HG03159 (cell line): ENCODE measurements at regions not wholly inside any gene's neighbourhood (a gene's known extent, or its start where the extent isn't known, plus 50 kb on each side); places are given as distances from the start of the nearest gene placed in this dataset.
"Not testable (repeated sequence)": the region's sequence is repeated elsewhere in the genome, so short reads cannot be mapped to it uniquely, and the experiment has no call there.

Source experiments
- ATAC-seq: cut with Tn5 transposase; IDR thresholded peaks from one replicate; pipeline ENCODE4 v1.9.1; 2021; ENCODE audit warnings: mild to moderate bottlenecking, moderate library complexity; ENCODE audit not compliant: unreplicated experiment

- ATAC-seq, result no peak
Measured at GRCh38 chr2:34892256-34892655, 1293.2 kb upstream of the FAM98A start.

GRCh38 chr2:34875091-34875745, 1276.1 kb upstream of the FAM98A start:
- ATAC-seq, result no peak

DNA sequence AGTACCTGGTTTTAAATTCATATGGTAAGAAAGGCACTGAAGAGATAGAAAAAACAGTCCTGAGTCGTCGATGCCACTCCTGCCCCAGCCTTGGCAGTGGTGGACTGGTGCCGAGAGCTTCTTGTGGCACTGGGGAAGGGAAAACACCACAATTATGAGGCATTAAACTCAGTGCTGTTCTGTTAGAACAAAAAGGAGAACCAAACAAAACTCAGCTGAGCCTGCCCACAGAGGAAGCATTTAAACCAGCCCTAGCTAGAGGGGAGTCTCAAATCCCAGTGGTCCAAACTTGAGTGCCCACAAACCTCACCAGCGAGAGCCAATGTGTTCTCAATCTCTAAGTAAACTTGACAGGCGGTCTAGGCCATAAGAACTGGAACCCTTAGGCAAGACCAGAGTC, 1254.5 kb upstream of the FAM98A start:
- ATAC-seq, result no peak

DNA sequence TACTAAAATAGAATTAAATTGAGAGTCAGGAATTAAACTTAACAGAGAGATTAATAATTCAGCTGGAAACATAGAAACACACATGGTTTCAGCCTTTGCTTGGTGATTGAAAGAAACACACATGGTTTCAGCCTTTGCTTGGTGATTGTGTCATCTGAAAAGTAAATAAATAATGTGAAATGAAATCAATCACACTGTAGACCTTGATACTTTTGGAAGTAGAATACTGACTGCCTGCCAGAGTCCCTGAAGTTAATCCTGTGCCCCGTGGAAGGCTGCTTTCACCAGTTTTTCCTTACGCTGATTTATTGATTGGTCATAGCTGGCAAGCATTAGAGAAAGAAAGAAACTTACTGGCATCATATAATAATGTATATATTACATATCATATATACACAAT, 1252.7 kb upstream of the FAM98A start:
- no peak for ATAC-seq

DNA sequence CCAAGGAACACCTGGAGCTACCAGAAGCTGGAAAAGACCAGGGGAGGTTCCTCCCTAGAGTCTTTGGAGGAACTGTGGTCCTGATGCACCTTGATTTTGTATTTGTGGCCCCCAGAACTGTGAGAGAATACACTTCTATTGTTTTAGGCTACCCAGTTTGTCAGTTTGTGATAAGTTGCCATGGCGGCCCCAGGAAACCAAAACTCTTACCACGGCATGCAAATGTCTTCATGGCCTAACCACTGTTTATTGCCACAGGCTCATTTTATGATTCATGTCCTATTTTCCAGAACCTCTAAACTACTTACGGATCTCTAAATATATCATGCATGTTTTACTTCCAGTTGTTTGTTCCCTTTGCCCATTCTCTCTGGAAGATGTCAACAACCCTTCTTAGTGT, 1250.7 kb upstream of the FAM98A start:
- no peak for ATAC-seq

DNA sequence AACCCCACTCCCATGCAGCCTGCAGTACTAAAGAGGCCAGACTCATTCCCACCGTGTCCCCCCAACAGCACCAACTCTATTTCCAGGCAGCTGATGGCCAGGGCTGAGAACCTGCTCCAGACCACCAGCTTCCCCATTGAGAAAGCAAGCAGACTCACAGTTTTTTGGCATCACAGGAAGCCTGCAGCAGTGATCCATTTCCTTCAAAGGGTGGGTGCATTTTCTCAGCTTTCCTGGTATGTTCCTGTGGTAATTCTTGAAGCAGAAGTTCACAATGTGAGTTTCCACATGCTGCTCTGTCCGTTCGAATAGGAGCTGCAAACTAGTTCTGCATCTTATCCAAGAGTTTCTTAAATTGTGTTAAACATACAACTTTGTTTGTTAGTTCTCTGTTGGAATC, 1249.6 kb upstream of the FAM98A start:
- no peak for ATAC-seq

DNA sequence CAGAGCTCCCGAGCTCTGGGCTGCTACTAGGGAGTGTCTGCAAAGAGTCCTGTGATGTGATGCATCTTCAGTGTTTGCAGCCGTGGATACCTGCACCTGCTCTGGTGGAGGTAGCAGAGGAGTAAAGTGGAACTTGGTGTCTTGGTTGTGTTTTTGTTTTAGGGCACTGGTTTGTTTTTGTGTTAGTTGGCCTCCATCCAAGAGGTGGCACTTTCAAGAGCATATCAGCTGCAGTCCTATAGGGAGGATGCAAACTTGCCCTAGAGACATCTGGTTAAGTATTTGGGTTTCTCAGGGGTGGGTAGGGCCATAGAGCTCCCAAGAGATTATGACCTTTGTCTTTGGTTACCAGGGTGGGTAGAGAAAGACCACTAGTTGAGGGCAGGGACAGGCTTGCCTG, 1249.0 kb upstream of the FAM98A start:
- no peak for ATAC-seq

- ATAC-seq, result no peak
Measured at GRCh38 chr2:34844629-34845028, 1245.5 kb upstream of the FAM98A start.

DNA sequence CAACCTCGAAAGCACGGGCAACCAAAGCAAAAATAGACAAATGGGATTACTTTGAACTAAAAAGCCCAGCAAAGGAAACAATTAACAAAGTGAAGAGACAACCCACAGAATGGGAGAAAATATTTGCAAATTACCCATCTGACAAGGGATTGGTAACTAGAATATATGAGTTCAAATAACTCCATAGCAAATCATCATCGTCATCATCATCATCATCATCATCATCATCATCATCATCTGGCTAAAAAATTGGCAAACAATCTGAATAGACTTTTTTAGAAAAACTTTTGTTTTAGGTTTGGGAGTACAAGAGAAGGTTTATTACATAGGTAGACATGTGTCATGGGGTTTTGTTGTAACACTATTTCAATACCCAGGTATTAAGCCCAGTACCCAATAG, 1239.3 kb upstream of the FAM98A start:
- no peak for ATAC-seq

- no peak for ATAC-seq
Measured at GRCh38 chr2:34836361-34836760, 1237.3 kb upstream of the FAM98A start.

- ATAC-seq, result no peak
Measured at GRCh38 chr2:34831096-34831495, 1232.0 kb upstream of the FAM98A start.

DNA sequence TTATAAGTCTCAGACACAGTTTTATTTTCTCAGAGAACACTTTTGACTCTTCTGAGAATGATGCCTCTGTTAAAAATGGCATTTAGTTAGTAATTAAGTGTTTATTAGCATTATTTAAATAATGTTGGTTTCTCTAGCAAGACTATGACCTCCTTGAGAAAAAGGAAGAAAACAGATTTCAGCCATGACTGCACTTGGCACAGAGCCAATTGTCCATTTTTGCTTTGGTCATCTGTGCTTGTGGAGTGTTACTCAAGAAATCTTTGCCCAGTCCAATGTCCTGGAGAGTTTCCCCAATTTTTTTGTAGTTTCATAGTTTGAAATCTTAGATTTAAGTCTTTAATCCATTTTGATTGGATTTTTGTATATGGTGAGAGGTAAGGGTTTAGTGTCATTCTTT, 1229.4 kb upstream of the FAM98A start:
- ATAC-seq, result no peak

DNA sequence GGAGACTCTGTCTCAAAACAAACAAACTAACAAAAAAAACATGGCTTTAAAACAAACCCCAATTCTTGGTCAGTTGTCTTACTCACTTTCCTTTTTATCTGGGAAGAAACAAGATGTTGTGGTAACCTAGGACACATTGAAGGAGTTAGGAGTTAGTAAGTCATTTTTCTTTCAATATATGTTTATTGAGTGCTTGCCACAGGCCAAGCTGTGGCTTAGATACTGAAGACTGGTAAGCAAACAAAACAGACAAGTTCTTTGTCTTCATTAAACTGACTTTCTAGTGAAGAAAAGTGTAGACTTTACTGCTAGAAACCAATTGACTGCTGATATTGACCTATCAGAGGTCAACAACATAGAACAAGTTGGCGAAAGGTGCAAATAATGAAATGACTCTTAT, 1228.3 kb upstream of the FAM98A start:
- ATAC-seq, result no peak

DNA sequence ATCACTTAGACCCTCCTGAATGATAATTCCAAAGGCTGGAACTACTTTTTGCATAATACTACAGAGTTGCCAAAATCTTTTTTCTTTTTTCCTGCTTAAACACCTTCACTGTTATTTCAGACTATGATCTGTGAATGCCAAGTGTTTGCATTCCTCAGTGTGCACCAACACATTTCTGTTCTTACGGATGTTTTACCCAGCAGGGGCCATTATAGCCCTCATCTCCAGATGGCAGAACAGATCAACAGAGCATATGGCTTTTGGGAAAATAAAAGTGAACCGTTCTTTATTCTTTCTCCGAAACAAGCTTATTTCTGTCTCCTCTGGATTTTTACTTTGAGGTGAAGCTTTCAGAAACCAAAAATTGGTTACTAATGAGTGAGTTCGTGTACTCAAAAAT, 1226.6 kb upstream of the FAM98A start:
- no peak for ATAC-seq

- ATAC-seq, result no peak
Measured at GRCh38 chr2:34822616-34823015, 1223.5 kb upstream of the FAM98A start.

DNA sequence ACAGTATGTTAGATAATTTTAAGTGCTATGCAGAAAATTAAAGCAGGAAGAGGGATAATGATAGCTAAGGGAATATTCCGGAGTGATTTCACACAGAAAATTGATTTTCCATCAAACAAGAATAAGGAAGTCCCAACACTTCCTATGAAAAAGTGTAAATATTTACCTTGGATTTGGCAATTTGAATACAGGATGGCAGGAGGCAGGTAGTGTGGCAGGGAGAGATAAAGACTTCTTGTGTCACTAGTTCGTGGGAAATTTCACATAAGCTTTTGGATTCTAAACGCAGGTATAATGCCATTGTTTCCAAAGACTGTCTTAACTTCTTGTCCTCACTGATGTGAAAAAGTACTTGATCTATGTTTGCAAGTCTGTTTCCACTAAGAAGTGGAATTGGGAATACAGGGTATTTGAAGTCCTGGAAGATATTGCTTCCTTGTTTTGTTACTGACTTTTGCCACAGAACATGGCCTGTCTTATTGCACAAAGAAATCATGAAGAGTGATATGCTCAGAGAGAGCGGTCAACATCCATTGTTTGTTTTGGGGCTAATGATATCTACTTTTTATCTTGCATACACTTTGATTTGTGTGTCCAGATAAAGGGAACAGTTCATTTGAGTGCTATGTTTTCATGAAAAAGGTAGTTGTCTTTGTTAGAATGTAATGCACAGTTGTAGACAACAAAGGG, 1216.1 kb upstream of the FAM98A start:
- ATAC-seq, result no peak

DNA sequence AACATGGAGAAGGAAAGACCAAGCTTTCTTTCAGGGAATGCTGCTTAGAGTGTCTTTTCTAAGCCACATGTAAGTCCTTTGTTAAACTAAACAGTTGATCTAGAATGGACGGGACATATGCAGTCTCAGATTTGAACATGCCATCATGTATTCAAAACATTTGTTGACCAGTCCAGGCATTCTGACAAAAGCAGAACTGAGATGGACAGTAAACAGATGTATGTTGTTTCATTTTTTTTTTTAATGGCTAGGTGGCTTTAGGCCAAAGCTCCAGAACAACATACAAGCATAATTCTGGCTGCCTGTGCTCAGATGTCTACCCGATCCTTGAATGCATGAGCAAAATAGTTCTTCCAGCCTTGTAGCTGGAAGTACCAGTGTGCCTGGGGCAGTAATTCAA, 1211.4 kb upstream of the FAM98A start:
- no peak for ATAC-seq

- no peak for ATAC-seq
Measured at GRCh38 chr2:34808426-34808825, 1209.3 kb upstream of the FAM98A start.

- ATAC-seq, result no peak
Measured at GRCh38 chr2:34806891-34807290, 1207.8 kb upstream of the FAM98A start.

DNA sequence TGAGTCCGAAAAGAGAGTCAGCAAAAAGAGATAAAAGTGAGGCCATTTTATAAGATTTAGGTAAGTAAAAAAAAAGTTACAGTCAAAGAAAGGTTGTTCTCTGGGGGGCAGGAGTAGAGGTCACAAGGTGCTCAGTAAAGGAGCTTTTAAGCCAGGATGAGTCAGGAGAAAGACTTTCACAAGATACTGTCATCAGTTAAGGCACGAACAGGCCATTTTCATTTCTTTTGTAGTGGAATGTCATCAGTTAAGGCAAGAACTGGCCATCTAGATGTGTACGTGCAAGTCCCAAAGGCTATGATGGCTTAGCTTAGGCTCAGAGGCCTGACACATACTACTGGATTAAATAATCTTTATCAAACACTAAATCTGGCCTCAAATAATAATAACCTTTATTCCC, 1207.3 kb upstream of the FAM98A start:
- ATAC-seq, result no peak

DNA sequence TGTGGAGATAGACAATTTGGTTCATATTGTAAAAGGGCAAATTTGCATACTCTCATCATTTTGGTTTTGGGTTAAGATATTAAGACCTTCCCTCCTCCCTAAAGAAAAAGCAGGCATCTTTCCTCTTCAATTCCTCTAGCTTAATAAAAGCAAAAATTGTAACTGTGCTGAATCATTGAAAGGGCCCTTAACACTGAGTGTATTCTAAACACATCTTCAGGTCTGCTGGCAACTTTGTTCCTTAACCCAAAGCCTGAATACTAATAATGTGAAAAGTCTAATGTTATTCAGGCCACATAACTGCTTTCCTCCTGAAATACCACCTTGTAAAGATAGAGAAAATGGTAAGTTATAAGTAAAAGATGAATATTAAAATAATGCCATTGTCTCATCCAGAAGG, 1200.5 kb upstream of the FAM98A start:
- ATAC-seq, result no peak

DNA sequence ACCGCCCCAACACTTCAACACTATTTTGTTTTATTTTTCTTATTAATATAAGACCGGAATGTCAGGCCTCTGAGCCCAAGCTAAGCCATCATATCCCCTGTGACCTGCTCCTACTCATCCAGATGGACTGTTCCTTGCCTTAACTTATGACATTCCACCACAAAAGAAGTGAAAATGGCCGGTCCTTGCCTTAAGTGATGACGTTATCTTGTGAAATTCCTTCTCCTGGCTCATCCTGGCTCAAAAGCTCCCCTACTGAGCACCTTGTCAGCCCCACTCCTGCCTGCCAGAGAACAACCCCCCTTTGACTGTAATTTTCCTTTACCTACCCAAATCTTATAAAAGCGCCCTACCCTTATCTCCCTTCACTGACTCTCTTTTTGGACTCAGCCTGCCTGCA, 1196.5 kb upstream of the FAM98A start:
- not testable (repeated sequence) for ATAC-seq

- no peak for ATAC-seq
Measured at GRCh38 chr2:34789169-34789568, 1190.1 kb upstream of the FAM98A start.
